H1 (cell line): ENCODE measurements at regions not wholly inside any gene's neighbourhood (a gene's known extent, or its start where the extent isn't known, plus 50 kb on each side); places are given as distances from the start of the nearest gene placed in this dataset.

ENCODE experiments used
- CTCF ChIA-PET: fragments of 300-600 bp; sonication (Branson Sonifier 250); formaldehyde crosslinking; loops from one replicate; lab custom pipeline; 2021; ENCODE audit not compliant: partially characterized antibody; lab: Charles Lee
- POLR2A ChIA-PET: fragments of 300-600 bp; sonication (Branson Sonifier 250); formaldehyde crosslinking; loops from one replicate; lab custom pipeline; 2021; ENCODE audit warnings: inconsistent platforms; ENCODE audit not compliant: partially characterized antibody; lab: Charles Lee
- DNase-seq, 2 experiments: peaks; one replicate each; pipeline versions ENCODE4 v3.0.0 to v3.0.0-alpha.2; 2010 to 2022; ENCODE audit warnings: low spot score in 2 of 2, low read depth in 1 of 2, mixed read lengths in 1 of 2
- FAIRE-seq: peaks from 2 replicates; lab custom pipeline; 2011; peaks lifted over from hg19 to GRCh38; lab: Jason Lieb, UNC
- H2AFZ ChIP-seq: 2 replicates; pipeline ENCODE4 v1.8.1; 2012; ENCODE audit warnings: low read length, inconsistent platforms
- H2AK5ac ChIP-seq: 2 replicates; pipeline ENCODE4 v1.6.1; 2013; ENCODE audit warnings: low read depth, low read length
- H2BK120ac ChIP-seq: replicated peaks from 2 replicates; pipeline ENCODE3; 2013; ENCODE audit warnings: low read depth, low read length, inconsistent platforms
- H2BK12ac ChIP-seq: 2 replicates; pipeline ENCODE4 v1.6.1; 2013; ENCODE audit warnings: low read depth, low read length
- H2BK15ac ChIP-seq: 2 replicates; pipeline ENCODE4 v1.6.1; 2013; ENCODE audit warnings: low read length
- H2BK20ac ChIP-seq: 2 replicates; pipeline ENCODE4 v1.6.1; 2013; ENCODE audit warnings: low read length
- H2BK5ac ChIP-seq: 2 replicates; pipeline ENCODE4 v1.6.1; 2013; ENCODE audit warnings: low read depth, low read length
- H3K14ac ChIP-seq: 2 replicates; pipeline ENCODE4 v1.6.1; 2013; ENCODE audit warnings: inconsistent platforms; ENCODE audit not compliant: insufficient read length
- H3K18ac ChIP-seq: 2 replicates; pipeline ENCODE4 v1.6.1; 2013; ENCODE audit warnings: low read length; ENCODE audit errors: extremely low read depth
- H3K23ac ChIP-seq: 2 replicates; pipeline ENCODE4 v1.6.1; 2013; ENCODE audit warnings: inconsistent platforms; ENCODE audit not compliant: insufficient read length
- H3K23me2 ChIP-seq: 2 replicates; pipeline ENCODE4 v1.6.1; 2013; ENCODE audit warnings: low read depth, low read length
- H3K27ac ChIP-seq: 2 replicates; pipeline ENCODE4 v1.6.1; 2011; ENCODE audit warnings: low read depth, low read length, inconsistent platforms
- H3K27me3 ChIP-seq, 4 experiments: replicated peaks in 1 of 4; 1 replicate in 1 of 4; 2 replicates in 3 of 4; pipeline versions ENCODE4 v1.6.1 to v1.8.1; 2011 to 2013; ENCODE audit warnings: low read length in 3 of 4, mild to moderate bottlenecking in 3 of 4, inconsistent platforms in 2 of 4, mixed read lengths in 2 of 4, moderate library complexity in 1 of 4; ENCODE audit not compliant: control insufficient read depth in 3 of 4, insufficient read depth in 3 of 4; ENCODE audit errors: extremely low read depth in 1 of 4
- H3K36me3 ChIP-seq, 4 experiments: 2 replicates each; pipeline versions ENCODE4 v1.6.1 to v1.8.1; 2011 to 2013; ENCODE audit warnings: mild to moderate bottlenecking in 4 of 4, low read length in 3 of 4, moderate library complexity in 2 of 4, control low read depth in 1 of 4, inconsistent platforms in 1 of 4; ENCODE audit not compliant: insufficient read depth in 4 of 4, control insufficient read depth in 2 of 4
- H3K4ac ChIP-seq: replicated peaks from 2 replicates; pipeline ENCODE3; 2013; ENCODE audit warnings: low read length, low read depth, mixed read lengths, inconsistent platforms; ENCODE audit not compliant: insufficient read length
- H3K4me1 ChIP-seq, 4 experiments: replicated peaks in 1 of 4; 1 replicate in 1 of 4; 2 replicates in 3 of 4; pipeline versions ENCODE4 v1.6.1 to v1.8.1; 2011 to 2013; ENCODE audit warnings: low read length in 3 of 4, inconsistent platforms in 2 of 4, mixed read lengths in 1 of 4; ENCODE audit not compliant: insufficient read depth in 4 of 4, control insufficient read depth in 3 of 4
- H3K4me2 ChIP-seq, 2 experiments: 2 replicates each; pipeline versions ENCODE4 v1.6.1 to v1.8.1; 2011 to 2013; ENCODE audit warnings: low read depth in 2 of 2, low read length in 2 of 2, control low read depth in 1 of 2, inconsistent platforms in 1 of 2, mild to moderate bottlenecking in 1 of 2; ENCODE audit not compliant: insufficient read depth in 1 of 2
- H3K4me3 ChIP-seq, 4 experiments: fragments of 200-600, 300-600 bp in 1 of 4; sonication (generic), shearing (Covaris generic), sonication (Bioruptor Twin) in 1 of 4; 2 replicates each; pipeline versions ENCODE4 v1.5.1 to v1.8.1; 2011 to 2016; ENCODE audit warnings: low read length in 4 of 4, low read depth in 3 of 4, control low read depth in 2 of 4, inconsistent platforms in 2 of 4, mild to moderate bottlenecking in 2 of 4, mixed read lengths in 1 of 4, moderate library complexity in 1 of 4; ENCODE audit not compliant: insufficient read depth in 2 of 4; ENCODE audit errors: extremely low read depth in 1 of 4
- H3K56ac ChIP-seq: replicated peaks from 2 replicates; pipeline ENCODE3; 2013; ENCODE audit warnings: low read depth, mild to moderate bottlenecking, mixed read lengths, low read length, inconsistent platforms; ENCODE audit not compliant: insufficient read length
- H3K79me1 ChIP-seq: 2 replicates; pipeline ENCODE4 v1.6.1; 2013; ENCODE audit warnings: low read depth, low read length, control low read depth
- H3K79me2 ChIP-seq, 2 experiments: 2 replicates each; pipeline versions ENCODE4 v1.6.1 to v1.8.1; 2012 to 2013; ENCODE audit warnings: low read length in 2 of 2, mild to moderate bottlenecking in 2 of 2, inconsistent platforms in 1 of 2; ENCODE audit not compliant: insufficient read depth in 2 of 2, control insufficient read depth in 1 of 2
- H3K9ac ChIP-seq, 4 experiments: replicated peaks in 1 of 4; 1 replicate in 1 of 4; 2 replicates in 3 of 4; pipeline versions ENCODE4 v1.6.1 to v1.8.1; 2011 to 2013; ENCODE audit warnings: low read depth in 3 of 4, low read length in 3 of 4, control low read depth in 2 of 4, mild to moderate bottlenecking in 2 of 4, moderate library complexity in 2 of 4, inconsistent platforms in 1 of 4; ENCODE audit errors: extremely low read depth in 1 of 4
- H3K9me3 ChIP-seq, 2 experiments: 2 replicates each; pipeline versions ENCODE4 v1.6.1 to v1.8.1; 2012 to 2013; ENCODE audit warnings: mild to moderate bottlenecking in 2 of 2, moderate library complexity in 2 of 2, control low read depth in 1 of 2, inconsistent platforms in 1 of 2, low read depth in 1 of 2, low read length in 1 of 2, mixed read lengths in 1 of 2; ENCODE audit not compliant: insufficient read depth in 2 of 2
- H4K20me1 ChIP-seq, 2 experiments: replicated peaks in 1 of 2; 2 replicates each; pipeline versions ENCODE3 to v1.8.1; 2011 to 2013; ENCODE audit warnings: inconsistent platforms in 2 of 2, low read length in 2 of 2, mild to moderate bottlenecking in 1 of 2; ENCODE audit not compliant: insufficient read depth in 2 of 2, control insufficient read depth in 1 of 2
- H4K5ac ChIP-seq: 2 replicates; pipeline ENCODE4 v1.6.1; 2013; ENCODE audit warnings: low read length, low read depth, mixed read lengths, inconsistent platforms; ENCODE audit not compliant: insufficient read length
- H4K8ac ChIP-seq: 2 replicates; pipeline ENCODE4 v1.8.0; 2013; ENCODE audit warnings: mild to moderate bottlenecking, moderate library complexity, low read length, inconsistent platforms; ENCODE audit not compliant: insufficient read depth; ENCODE audit errors: extremely low read depth
- H4K91ac ChIP-seq: replicated peaks from 2 replicates; pipeline ENCODE3; 2013; ENCODE audit warnings: low read length, mixed read lengths, inconsistent platforms; ENCODE audit not compliant: insufficient read length
- BACH1 ChIP-seq: IDR thresholded peaks from 2 replicates; pipeline ENCODE4 v1.6.1; 2012; ENCODE audit warnings: low read length, improper control_type of control experiment
- CEBPB ChIP-seq: IDR thresholded peaks from 2 replicates; pipeline ENCODE4 v1.6.1; 2012; ENCODE audit warnings: low read depth, low read length
- CREB1 ChIP-seq: IDR thresholded peaks from 2 replicates; pipeline ENCODE4 v1.6.1; 2012; ENCODE audit warnings: inconsistent platforms
- CTCF ChIP-seq, 3 experiments: IDR thresholded peaks; 1 replicate in 2 of 3; 2 replicates in 1 of 3; pipeline versions ENCODE4 v1.5.1 to v1.6.1; 2011; ENCODE audit warnings: low read length in 3 of 3, mild to moderate bottlenecking in 3 of 3, inconsistent platforms in 2 of 3, low read depth in 1 of 3, moderate library complexity in 1 of 3; ENCODE audit not compliant: insufficient read depth in 1 of 3; ENCODE audit errors: control extremely low read depth in 1 of 3
- EP300 ChIP-seq, 2 experiments: IDR thresholded peaks; 1 replicate in 1 of 2; 2 replicates in 1 of 2; pipeline ENCODE4 v1.6.1; 2011 to 2012; ENCODE audit warnings: low read depth in 2 of 2, low read length in 2 of 2, mild to moderate bottlenecking in 2 of 2, borderline replicate concordance in 1 of 2, inconsistent platforms in 1 of 2, moderate library complexity in 1 of 2
- HDAC2 ChIP-seq, 2 experiments: fragments of 300-600 bp in 1 of 2; sonication (generic) in 1 of 2; IDR thresholded peaks; 2 replicates each; pipeline ENCODE4 v1.6.1; 2011 to 2012; ENCODE audit warnings: low read depth in 2 of 2, low read length in 2 of 2, mild to moderate bottlenecking in 2 of 2, moderate library complexity in 2 of 2, borderline replicate concordance in 1 of 2, inconsistent platforms in 1 of 2
- HDAC6 ChIP-seq: IDR thresholded peaks from one replicate; pipeline ENCODE4 v1.7.1; 2012; ENCODE audit warnings: low read depth, mild to moderate bottlenecking, inconsistent platforms, low read length, moderate library complexity
- KDM4A ChIP-seq: IDR thresholded peaks from one replicate; pipeline ENCODE4 v1.7.1; 2012; ENCODE audit warnings: low read depth, mild to moderate bottlenecking, moderate library complexity, low read length, inconsistent platforms; ENCODE audit not compliant: severe bottlenecking
- POU5F1 ChIP-seq: IDR thresholded peaks from 2 replicates; pipeline ENCODE4 v1.6.1; 2011; ENCODE audit warnings: low read depth, mild to moderate bottlenecking, low read length, moderate library complexity
- RBBP5 ChIP-seq: IDR thresholded peaks from 2 replicates; pipeline ENCODE4 v1.7.1; 2012; ENCODE audit warnings: low read depth, mild to moderate bottlenecking, inconsistent platforms, low read length, moderate library complexity, borderline replicate concordance
- SIX5 ChIP-seq: IDR thresholded peaks from 2 replicates; pipeline ENCODE4 v1.6.1; 2011; ENCODE audit warnings: mild to moderate bottlenecking, low read depth, low read length
- SP1 ChIP-seq: IDR thresholded peaks from 2 replicates; pipeline ENCODE4 v1.6.1; 2011; ENCODE audit warnings: low read depth, low read length
- TCF12 ChIP-seq: IDR thresholded peaks from 2 replicates; pipeline ENCODE4 v1.6.1; 2011; ENCODE audit warnings: low read depth, mild to moderate bottlenecking, low read length
- WGBS, 2 experiments: shearing (Covaris generic) in 1 of 2; methylation state at CpG; one replicate each; pipeline versions ENCODE4 v1.1.6 to v1.1.7; 2013 to 2015; ENCODE audit warnings: low lambda C conversion rate in 2 of 2, mixed read lengths in 2 of 2, inconsistent platforms in 1 of 2, low coverage in 1 of 2, missing lambda C conversion rate in 1 of 2; ENCODE audit not compliant: insufficient replicate concordance in 2 of 2, insufficient coverage in 1 of 2, insufficient read length in 1 of 2; ENCODE audit errors: extremely low coverage in 1 of 2, missing lambda C conversion rate in 1 of 2; 5-methylcytosine and 5-hydroxymethylcytosine counted together

DNA sequence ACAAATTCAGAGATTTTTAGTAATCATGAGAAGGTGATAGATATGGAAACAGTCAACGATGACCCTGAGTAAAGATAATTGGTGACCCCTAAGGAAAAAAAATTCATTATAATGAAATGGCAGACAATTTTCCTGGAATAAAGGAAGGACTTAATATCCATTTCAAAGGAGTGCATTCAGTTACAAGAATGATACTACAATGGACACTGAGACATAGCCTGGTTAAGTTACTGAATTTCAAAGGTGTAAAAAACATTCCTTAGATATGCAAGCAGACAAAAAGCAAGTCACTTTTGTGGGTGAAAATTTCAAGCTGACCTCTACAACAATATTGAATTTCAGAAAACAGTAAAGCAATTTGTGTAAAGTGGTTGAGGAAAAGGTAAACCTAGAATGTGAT lies 1012.5 kb upstream of the SEMA6A start:
- Histone ChIP-seq H3K4ac (no peak overlapping the region), H3K14ac (no peak overlapping the region), H3K4me3 (no peak overlapping the region), H4K91ac (no peak overlapping the region), H3K9me3 (no peaks in the 10 kb centered on the region), H3K18ac (no peak overlapping the region), H4K8ac (no peak overlapping the region), H2BK5ac (no peak overlapping the region), H2AK5ac (no peak overlapping the region), H3K4me2 (no peak overlapping the region), H4K5ac (no peak overlapping the region), H3K4me1 (peaks cover 0 to 4% (median 0%) of the 10 kb centered on the region in 4 experiments; a peak in 1 of 7 replicates), H2BK15ac (no peak overlapping the region), H3K9ac (peak overlapping the region in 1 of 4 experiments; percentile 60; a peak in 1 of 7 replicates), H2AFZ (no peak overlapping the region), H3K79me1 (no peaks in the 10 kb centered on the region), H2BK120ac (no peak overlapping the region), H3K36me3 (no peaks in the 10 kb centered on the region), H3K56ac (no peak overlapping the region), H2BK12ac (no peak overlapping the region), H3K23me2 (no peaks in the 10 kb centered on the region), H2BK20ac (no peak overlapping the region), H3K27me3 (no peaks in the 10 kb centered on the region), H3K23ac (no peak overlapping the region), H3K79me2 (no peaks in the 10 kb centered on the region), H3K27ac (no peak overlapping the region), H4K20me1 (no peaks in the 10 kb centered on the region)
- DNase-seq = no peak
- POLR2A ChIA-PET = no interaction called here
- WGBS, 2 experiments = 85% methylated on average over 1 of the region's 1 CpG; no CpG with 5 or more reads in 1 of the 2 experiments
- CTCF ChIA-PET = no interaction called here
- FAIRE-seq = no peak
- TF ChIP-seq CREB1 (no peak), BACH1 (no peak), RBBP5 (no peak), TCF12 (no peak), EP300 (IDR thresholded peaks at IDR 0.05; ENCODE audit: borderline replicate concordance in 1 of 2, low read depth in 2 of 2, low read length in 2 of 2) (no peak), SIX5 (no peak), SP1 (no peak), HDAC2 (IDR thresholded peaks at IDR 0.05; ENCODE audit: borderline replicate concordance in 1 of 2, low read depth in 2 of 2, low read length in 2 of 2) (no peak), HDAC6 (no peak), CTCF (IDR thresholded peaks at IDR 0.05; ENCODE audit: control extremely low read depth in 1 of 3, insufficient read depth in 1 of 3, low read depth in 1 of 3, low read length in 3 of 3) (no peak), POU5F1 (no peak), KDM4A (no peak), CEBPB (no peak)
